ENCODE measurements at regions not wholly inside any gene's neighbourhood (a gene's known extent, or its start where the extent isn't known, plus 50 kb on each side); places are given as distances from the start of the nearest gene placed in this dataset.

DNA sequence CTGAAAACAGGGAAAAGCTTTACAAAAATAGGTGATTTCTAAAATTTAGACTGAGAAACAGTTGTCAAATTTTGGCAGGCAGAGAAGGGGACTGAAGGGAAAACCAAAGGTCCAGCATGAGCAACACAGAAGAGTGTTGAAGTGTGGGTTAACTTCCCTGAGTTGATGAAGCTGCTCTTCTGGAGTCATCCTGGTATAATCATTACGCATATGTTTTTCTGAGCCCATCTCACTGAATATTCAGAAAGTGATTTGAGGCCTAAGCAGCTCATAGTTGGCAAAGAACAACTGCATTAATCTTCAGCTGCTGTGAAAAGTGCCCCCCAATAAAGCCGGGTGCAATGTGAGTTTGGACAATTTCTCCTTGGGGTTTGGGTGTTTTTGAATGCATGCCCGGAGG, 115.0 kb upstream of the RBBP6 start:
- Histone ChIP-seq H3K9ac (ENCODE audit: low read depth, low read length) (no peak overlapping the region), H3K9me3 (ENCODE audit: control insufficient read depth, insufficient read depth, low read length) (no peaks in the 10 kb centered on the region), H2BK120ac (ENCODE audit: low read depth, low read length) (no peak overlapping the region), H2BK5ac (ENCODE audit: low read depth, low read length, poor library complexity, severe bottlenecking) (no peak overlapping the region), H3K4me2 (ENCODE audit: low read depth, low read length) (no peak overlapping the region), H4K5ac (ENCODE audit: low read depth, low read length) (no peak overlapping the region), H4K8ac (ENCODE audit: low read depth in 2 of 2, low read length in 2 of 2) (no peak overlapping the region), H4K20me1 (ENCODE audit: insufficient read depth, low read length) (no peaks in the 10 kb centered on the region), H4K91ac (ENCODE audit: insufficient read depth, low read depth, low read length) (no peak overlapping the region), H3K4ac (ENCODE audit: low read depth, low read length) (no peak overlapping the region), H2BK20ac (ENCODE audit: low read depth, low read length) (no peak overlapping the region), H3K56ac (ENCODE audit: extremely low read depth, insufficient read depth, low read length) (no peak overlapping the region), H3K4me3 (ENCODE audit: insufficient read depth, low read depth, low read length) (no peak overlapping the region), H3K23ac (ENCODE audit: low read depth, low read length) (no peak overlapping the region), H3K79me1 (ENCODE audit: low read depth in 1 of 2, low read length in 2 of 2) (no peaks in the 10 kb centered on the region), H3K27me3 (ENCODE audit: control insufficient read depth, insufficient read depth, low read length) (no peaks in the 10 kb centered on the region), H2AK5ac (ENCODE audit: low read depth, low read length) (no peak overlapping the region), H2BK15ac (ENCODE audit: low read depth, low read length) (no peak overlapping the region), H3K9me1 (ENCODE audit: insufficient read depth, low read length) (no peaks in the 10 kb centered on the region), H2AK9ac (replicated peaks; ENCODE audit: low read depth, low read length, poor library complexity) (no peak overlapping the region), H3K14ac (replicated peaks; ENCODE audit: low read depth, low read length) (no peak overlapping the region), H3K36me3 (ENCODE audit: control insufficient read depth, insufficient read depth, low read length) (no peaks in the 10 kb centered on the region), H3K4me1 (ENCODE audit: control insufficient read depth, insufficient read depth, low read length) (no peaks in the 10 kb centered on the region), H3K27ac (ENCODE audit: insufficient read depth, low read length) (no peak overlapping the region), H2AFZ (replicated peaks; ENCODE audit: low read length, poor library complexity) (no peak overlapping the region), H3K18ac (ENCODE audit: low read depth, low read length) (no peak overlapping the region)
- DNase-seq (no peak), ATAC-seq (ENCODE audit: low read depth) (no peak)
- intact Hi-C loops (cut with micrococcal nuclease), result no loop called here
- no CpG with 5 or more reads among the region's 3 CpGs for WGBS, 2 experiments (ENCODE audit: extremely low coverage in 2 of 2, insufficient read length in 1 of 2)
- ChIA-PET CTCF (no interaction called here), POLR2A (ENCODE audit: unreplicated experiment) (no interaction called here)
- TF ChIP-seq RAD21 (IDR thresholded peaks at IDR 0.05; ENCODE audit: low read length), result no peak
- no peak for TF ChIP-seq FOS (IDR thresholded peaks at IDR 0.05; ENCODE audit: low read depth, low read length)
- TF ChIP-seq BHLHE40 (IDR thresholded peaks at IDR 0.05; ENCODE audit: low read depth, low read length), result no peak
- no peak for TF ChIP-seq MXI1 (IDR thresholded peaks at IDR 0.05; ENCODE audit: borderline replicate concordance, low read depth, low read length)
- TF ChIP-seq, protein P1, sequence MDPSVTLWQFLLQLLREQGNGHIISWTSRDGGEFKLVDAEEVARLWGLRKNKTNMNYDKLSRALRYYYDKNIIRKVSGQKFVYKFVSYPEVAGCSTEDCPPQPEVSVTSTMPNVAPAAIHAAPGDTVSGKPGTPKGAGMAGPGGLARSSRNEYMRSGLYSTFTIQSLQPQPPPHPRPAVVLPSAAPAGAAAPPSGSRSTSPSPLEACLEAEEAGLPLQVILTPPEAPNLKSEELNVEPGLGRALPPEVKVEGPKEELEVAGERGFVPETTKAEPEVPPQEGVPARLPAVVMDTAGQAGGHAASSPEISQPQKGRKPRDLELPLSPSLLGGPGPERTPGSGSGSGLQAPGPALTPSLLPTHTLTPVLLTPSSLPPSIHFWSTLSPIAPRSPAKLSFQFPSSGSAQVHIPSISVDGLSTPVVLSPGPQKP (IDR thresholded peaks at IDR 0.05; ENCODE audit: borderline replicate concordance, low read depth, low read length), result no peak
- TF ChIP-seq CHD1 (IDR thresholded peaks at IDR 0.05; ENCODE audit: low read depth, low read length), result no peak
- no peak for TF ChIP-seq RFX5 (IDR thresholded peaks at IDR 0.05; ENCODE audit: low read depth, low read length)
- TF ChIP-seq SMC3 (IDR thresholded peaks at IDR 0.05; ENCODE audit: low read depth, low read length), result no peak
- TF ChIP-seq RCOR1 (IDR thresholded peaks at IDR 0.05; ENCODE audit: insufficient replicate concordance, low read length), result no peak
- no peak for TF ChIP-seq MAFK (IDR thresholded peaks at IDR 0.05; ENCODE audit: low read depth, low read length)
- in situ Hi-C loops (cut with MboI; ENCODE audit: low sequenced_read_pairs), result no loop called here
- dilution Hi-C loops (cut with HindIII; ENCODE audit: low sequenced_read_pairs, unreplicated experiment), result no loop called here
- no TSS peak for BruUV-seq (replicated peaks)

All from IMR-90 (cell line).